Psoas muscle (tissue), 7 donors: ENCODE measurements at regions not wholly inside any gene's neighbourhood (a gene's known extent, or its start where the extent isn't known, plus 50 kb on each side); places are given as distances from the start of the nearest gene placed in this dataset.

ENCODE experiments used
- ATAC-seq, 4 donors: fragments of 200-7000 bp; cut with Tn5 transposase; one replicate each; pipeline ENCODE4 v1.9.1; 2020; ENCODE audit warnings: moderate library complexity in 3 of 4, mild to moderate bottlenecking in 2 of 4
- DNase-seq, 2 donors: peaks; one replicate each; pipeline ENCODE4 v3.0.0-alpha.2; 2020
- H3K27ac ChIP-seq: fragments of 200-600 bp; one replicate; pipeline ENCODE4 v1.8.0; 2022
- H3K27me3 ChIP-seq, 3 donors: fragments of 200-600 bp in 1 of 3; one replicate each; pipeline versions ENCODE4 v1.6.1 to v1.8.0; 2013 to 2022; ENCODE audit warnings: low read length in 2 of 3, mild to moderate bottlenecking in 2 of 3, moderate library complexity in 1 of 3; ENCODE audit not compliant: insufficient read depth in 3 of 3
- H3K36me3 ChIP-seq, 2 donors: fragments of 200-600 bp in 1 of 2; one replicate each; pipeline versions ENCODE4 v1.6.1 to v1.8.0; 2013 to 2022; ENCODE audit warnings: low read depth in 1 of 2, mild to moderate bottlenecking in 1 of 2, moderate library complexity in 1 of 2; ENCODE audit not compliant: insufficient read depth in 1 of 2
- H3K4me1 ChIP-seq: fragments of 200-600 bp; one replicate; pipeline ENCODE4 v1.8.0; 2022
- H3K4me3 ChIP-seq: fragments of 200-600 bp; one replicate; pipeline ENCODE4 v1.8.0; 2022; ENCODE audit warnings: mild to moderate bottlenecking
- H3K9me3 ChIP-seq: fragments of 200-600 bp; one replicate; pipeline ENCODE4 v1.8.0; 2022
- whole genome bisulfite sequencing, 3 donors: extraction: QIAGEN DNeasy Blood & Tissue Kit; methylation state at CpG; one replicate each; pipeline versions ENCODE4 v1.1.6 to v1.1.7; 2013; 5-methylcytosine and 5-hydroxymethylcytosine counted together
- intact Hi-C, 2 donors: fragments of 100-400 bp; cut with DNase I; formaldehyde crosslinking; loops; one replicate each; pipeline versions ENCODE4 v1.11.0 to v1.14.2; 2022
- TF ChIP-seq, protein P1 (sequence below): fragments of 200-600 bp; IDR thresholded peaks from one replicate; pipeline ENCODE4 v1.8.0; 2022; ENCODE audit warnings: antibody characterized with exemption
- donor health status: healthy with polysubstance abuse.
- donor health status: DM: no; HTN: no; CAD: no; lungs with moderate emphysema.
- donor health status: Bipolar disorder and iron deficiency.
- donor health status: healthy.
- donor health status: DM: yes; HTN: yes; CAD: no.
- donor health status: DM: no; HTN: no; CAD: no.
- donor health status: DM: yes; HTN: yes; CAD: no.

DNA sequence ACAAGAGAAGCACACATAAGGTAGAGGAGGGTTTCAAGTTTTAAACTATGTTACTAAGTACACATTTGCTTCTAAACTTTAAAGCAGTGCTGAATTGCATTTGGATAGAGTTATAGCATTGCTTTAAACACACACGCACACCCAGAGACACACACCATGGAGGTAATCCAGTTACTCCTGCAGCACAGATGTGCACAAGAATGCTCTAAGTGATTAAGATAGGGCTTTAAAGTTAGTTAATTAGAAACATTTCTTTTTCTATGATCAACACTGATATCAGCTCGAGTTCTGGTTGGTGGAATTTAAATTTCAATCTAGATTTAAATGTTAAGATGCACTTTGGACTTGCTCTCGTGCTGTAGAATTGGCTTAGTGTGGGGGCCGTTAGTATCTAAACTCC lies 492.3 kb downstream of the ZEB2 start:
- Histone ChIP-seq H3K36me3 (no peaks in the 10 kb centered on the region), H3K4me3 (no peak overlapping the region), H3K27ac (no peak overlapping the region), H3K4me1 (no peaks in the 10 kb centered on the region), H3K9me3 (peaks cover 5% of the 10 kb centered on the region), H3K27me3 (no peaks in the 10 kb centered on the region)
- ATAC-seq (no peak), DNase-seq (no peak)
- intact Hi-C loops: no loop called here
- TF ChIP-seq, protein P1, sequence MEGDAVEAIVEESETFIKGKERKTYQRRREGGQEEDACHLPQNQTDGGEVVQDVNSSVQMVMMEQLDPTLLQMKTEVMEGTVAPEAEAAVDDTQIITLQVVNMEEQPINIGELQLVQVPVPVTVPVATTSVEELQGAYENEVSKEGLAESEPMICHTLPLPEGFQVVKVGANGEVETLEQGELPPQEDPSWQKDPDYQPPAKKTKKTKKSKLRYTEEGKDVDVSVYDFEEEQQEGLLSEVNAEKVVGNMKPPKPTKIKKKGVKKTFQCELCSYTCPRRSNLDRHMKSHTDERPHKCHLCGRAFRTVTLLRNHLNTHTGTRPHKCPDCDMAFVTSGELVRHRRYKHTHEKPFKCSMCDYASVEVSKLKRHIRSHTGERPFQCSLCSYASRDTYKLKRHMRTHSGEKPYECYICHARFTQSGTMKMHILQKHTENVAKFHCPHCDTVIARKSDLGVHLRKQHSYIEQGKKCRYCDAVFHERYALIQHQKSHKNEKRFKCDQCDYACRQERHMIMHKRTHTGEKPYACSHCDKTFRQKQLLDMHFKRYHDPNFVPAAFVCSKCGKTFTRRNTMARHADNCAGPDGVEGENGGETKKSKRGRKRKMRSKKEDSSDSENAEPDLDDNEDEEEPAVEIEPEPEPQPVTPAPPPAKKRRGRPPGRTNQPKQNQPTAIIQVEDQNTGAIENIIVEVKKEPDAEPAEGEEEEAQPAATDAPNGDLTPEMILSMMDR: no peak
- WGBS, 3 donors: 93 to 98% (median 96%) methylated on average over 4 of the region's 4 CpGs

DNA sequence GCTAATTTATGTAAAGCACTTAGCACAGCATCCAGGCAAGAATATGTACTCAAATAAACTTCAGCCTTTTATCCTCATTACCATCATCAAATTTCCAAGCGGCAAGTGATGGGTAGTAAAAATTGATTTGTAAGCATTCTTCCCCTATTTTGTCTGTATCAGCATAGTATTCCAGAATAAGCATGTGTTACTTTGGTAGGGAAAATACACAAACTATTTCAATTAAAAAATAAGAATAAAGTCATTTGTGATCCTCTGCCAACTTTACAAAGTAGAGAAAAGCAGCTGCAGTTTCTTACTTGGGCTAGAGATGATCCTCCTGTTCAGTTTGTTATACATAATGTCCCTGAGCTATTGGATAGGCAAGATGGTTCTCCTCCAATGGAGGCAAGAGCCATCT lies 493.2 kb downstream of the ZEB2 start:
- TF ChIP-seq, protein P1: no peak
- intact Hi-C loops: no loop called here
- H3K4me3 ChIP-seq: no peak overlapping the region
- H3K27me3 ChIP-seq: no peaks in the 10 kb centered on the region
- H3K4me1 ChIP-seq: no peaks in the 10 kb centered on the region
- no peaks in the 10 kb centered on the region for H3K36me3 ChIP-seq
- 67 to 82% (median 78%) methylated on average over 1 of the region's 1 CpG for WGBS, 3 donors
- ATAC-seq (no peak), DNase-seq (no peak)
- H3K27ac ChIP-seq: no peak overlapping the region
- peaks cover 11% of the 10 kb centered on the region for H3K9me3 ChIP-seq

DNA sequence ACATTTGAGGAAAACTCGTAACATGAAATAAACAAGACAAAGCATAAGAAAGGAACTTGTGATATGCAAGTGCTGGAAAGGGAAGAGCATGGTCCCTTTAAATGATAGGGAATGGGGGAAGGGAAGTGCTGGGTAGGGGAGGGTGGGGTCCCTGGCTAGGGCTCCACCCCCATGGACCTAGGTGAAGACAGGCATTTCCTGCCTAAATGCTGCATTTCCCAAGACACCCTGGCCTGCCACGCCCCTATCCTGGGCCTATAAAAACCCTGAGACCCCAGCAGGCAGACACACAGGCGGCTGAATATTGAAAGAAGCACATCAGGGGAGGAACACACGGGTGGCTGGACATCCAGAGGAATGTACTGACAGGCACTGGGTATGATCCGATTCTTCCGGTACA lies 499.9 kb downstream of the ZEB2 start:
- no peak for DNase-seq
- Histone ChIP-seq H3K9me3 (peaks cover 18% of the 10 kb centered on the region), H3K4me1 (no peaks in the 10 kb centered on the region), H3K27ac (no peak overlapping the region), H3K4me3 (no peak overlapping the region), H3K36me3 (no peaks in the 10 kb centered on the region), H3K27me3 (no peaks in the 10 kb centered on the region)
- intact Hi-C loops: no loop called here
- WGBS, 3 donors: 95 to 97% (median 97%) methylated on average over 6 of the region's 6 CpGs
- no peak for ATAC-seq
- TF ChIP-seq, protein P1: no peak

DNA sequence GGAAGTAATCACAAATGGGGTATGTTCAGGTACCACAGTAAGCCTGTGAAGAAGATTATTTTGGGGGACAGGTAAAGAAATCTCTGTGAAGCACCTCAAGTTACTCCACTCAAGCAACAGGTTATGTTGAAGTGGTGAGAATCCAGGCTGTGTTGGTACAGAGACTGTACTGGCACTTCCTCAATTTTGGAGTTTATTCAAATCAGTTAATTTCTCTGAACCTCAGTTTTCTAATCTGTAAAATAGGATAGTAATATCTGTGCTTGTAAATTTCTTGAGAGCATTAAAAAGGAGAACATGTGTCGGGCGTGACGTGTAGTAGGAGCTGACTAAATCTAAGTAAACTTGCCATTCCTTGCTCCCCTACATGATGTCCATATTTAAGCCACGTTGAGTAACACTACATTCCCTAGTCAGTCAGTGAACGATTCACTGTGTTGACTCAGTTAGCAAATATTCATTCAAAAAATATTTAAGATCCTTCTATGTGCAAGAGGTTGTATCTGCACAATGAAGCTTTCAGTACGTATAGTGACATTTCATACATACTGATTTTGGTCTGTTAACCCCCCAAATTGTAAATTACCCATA lies 504.2 kb downstream of the ZEB2 start:
- H3K36me3 ChIP-seq: no peaks in the 10 kb centered on the region
- H3K4me3 ChIP-seq: no peak overlapping the region
- intact Hi-C loops: no loop called here
- DNase-seq: no peak
- no peak overlapping the region for H3K27ac ChIP-seq
- TF ChIP-seq, protein P1: no peak
- 94 to 96% (median 95%) methylated on average over 6 of the region's 6 CpGs for WGBS, 3 donors
- ATAC-seq: no peak
- no peaks in the 10 kb centered on the region for H3K4me1 ChIP-seq
- H3K27me3 ChIP-seq: no peaks in the 10 kb centered on the region
- peaks cover 4% of the 10 kb centered on the region for H3K9me3 ChIP-seq

DNA sequence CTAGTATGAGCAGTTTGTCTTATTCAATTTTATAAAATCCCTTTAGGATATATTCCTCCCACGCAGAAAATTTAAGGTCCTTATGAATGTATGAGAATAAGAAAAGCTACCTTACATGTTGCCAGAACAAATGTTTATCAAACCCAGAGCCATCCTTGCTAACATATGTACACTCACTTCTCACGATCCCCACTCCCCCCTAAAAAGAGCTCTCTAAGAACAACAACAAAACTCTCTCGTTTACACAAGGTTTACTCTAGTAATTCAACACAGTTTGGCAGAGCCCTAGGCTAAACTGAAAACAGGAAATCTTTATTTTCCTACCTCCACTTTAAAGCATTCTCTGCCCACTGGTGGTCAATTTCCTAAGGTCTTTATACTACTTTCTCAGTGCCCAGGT lies 504.9 kb downstream of the ZEB2 start:
- Histone ChIP-seq H3K9me3 (peaks cover 4% of the 10 kb centered on the region), H3K36me3 (no peaks in the 10 kb centered on the region), H3K27me3 (no peaks in the 10 kb centered on the region), H3K27ac (no peak overlapping the region), H3K4me1 (no peaks in the 10 kb centered on the region), H3K4me3 (no peak overlapping the region)
- intact Hi-C loops: no loop called here
- ATAC-seq: no peak
- 69 to 77% (median 72%) methylated on average over 3 of the region's 3 CpGs for WGBS, 3 donors
- DNase-seq: no peak
- TF ChIP-seq, protein P1: no peak
